HepG2 (cell line): ENCODE measurements at regions not wholly inside any gene's neighbourhood (a gene's known extent, or its start where the extent isn't known, plus 50 kb on each side); places are given as distances from the start of the nearest gene placed in this dataset.

Source experiments
- ATAC-seq: fragments of 200-7000 bp; cut with Tn5 transposase; 3 replicates; pipeline ENCODE4 v1.9.1; 2020; ENCODE audit warnings: mild to moderate bottlenecking, moderate library complexity
- BruUV-seq: library from RNA; stranded (reverse); fragments of 400-500 nt; replicated peaks from 2 replicates; lab custom pipeline; 2021; lab: Mats Ljungman, UMichigan
- CTCF ChIA-PET: fragments of 300-600 bp; formaldehyde crosslinking; extraction: SDS; loops from one replicate; lab custom pipeline; 2021; ENCODE audit warnings: low total read pairs, inconsistent platforms, low intra/inter-chr PET ratio; lab: Yijun Ruan, JAX
- POLR2A ChIA-PET: fragments of 350-600 bp; sonication (Branson Sonifier 250); formaldehyde crosslinking; loops from one replicate; lab custom pipeline; 2020; ENCODE audit warnings: antibody characterized with exemption, inconsistent platforms; lab: Yijun Ruan, JAX
- DNase-seq: peaks from one replicate; pipeline ENCODE4 v3.0.0-alpha.2; 2015; ENCODE audit warnings: low spot score
- FAIRE-seq: peaks from 3 replicates; lab custom pipeline; 2011; peaks lifted over from hg19 to GRCh38; lab: Jason Lieb, UNC
- H2AFZ ChIP-seq: one replicate; pipeline ENCODE4 v1.6.1; 2011; ENCODE audit warnings: low read length, inconsistent platforms
- H3K27ac ChIP-seq: fragments of 300-600 bp; 3 replicates; pipeline ENCODE4 v1.8.0; 2011; ENCODE audit warnings: mixed run types, mild to moderate bottlenecking, mixed read lengths, low read length, inconsistent platforms; ENCODE audit not compliant: insufficient read depth; ENCODE audit errors: extremely low read length
- H3K27me3 ChIP-seq, 2 experiments: fragments of 200-600 bp in 1 of 2; 2 replicates in 1 of 2; 3 replicates in 1 of 2; pipeline versions ENCODE4 v1.6.0 to v1.8.0; 2011; ENCODE audit warnings: low read length in 2 of 2, mild to moderate bottlenecking in 2 of 2, moderate library complexity in 2 of 2, inconsistent platforms in 1 of 2; ENCODE audit not compliant: insufficient read depth in 2 of 2, control insufficient read depth in 1 of 2
- H3K36me3 ChIP-seq, 2 experiments: fragments of 200-600 bp in 1 of 2; replicated peaks in 1 of 2; 2 replicates in 1 of 2; 3 replicates in 1 of 2; pipeline versions ENCODE4 v1.5.1 to v1.8.0; 2011; ENCODE audit warnings: low read length in 2 of 2, inconsistent platforms in 1 of 2; ENCODE audit not compliant: insufficient read depth in 2 of 2, control insufficient read depth in 1 of 2
- H3K4me1 ChIP-seq: 2 replicates; pipeline ENCODE4 v1.5.1; 2012; ENCODE audit warnings: low read length, inconsistent platforms; ENCODE audit not compliant: insufficient read depth
- H3K4me2 ChIP-seq: 2 replicates; pipeline ENCODE4 v1.6.0; 2011; ENCODE audit warnings: low read depth, low read length, inconsistent platforms
- H3K4me3 ChIP-seq, 3 experiments: fragments of 200-600 bp in 1 of 3; sonication (generic), shearing (Covaris generic) in 1 of 3; replicated peaks in 1 of 3; 2 replicates each; pipeline ENCODE4 v1.5.1; 2011 to 2016; ENCODE audit warnings: low read length in 3 of 3, inconsistent platforms in 2 of 3, low read depth in 2 of 3, mild to moderate bottlenecking in 2 of 3, control low read depth in 1 of 3, mixed read lengths in 1 of 3; ENCODE audit not compliant: insufficient read depth in 1 of 3
- H3K79me2 ChIP-seq: one replicate; pipeline ENCODE4 v1.6.1; 2011; ENCODE audit warnings: low read length, inconsistent platforms; ENCODE audit not compliant: insufficient read depth
- H3K9ac ChIP-seq: 2 replicates; pipeline ENCODE4 v1.6.0; 2011; ENCODE audit warnings: mild to moderate bottlenecking, low read depth, low read length, inconsistent platforms; ENCODE audit not compliant: insufficient read depth
- H3K9me3 ChIP-seq: 2 replicates; pipeline ENCODE4 v1.5.1; 2012; ENCODE audit warnings: mild to moderate bottlenecking, low read length
- H4K20me1 ChIP-seq: 2 replicates; pipeline ENCODE4 v1.6.0; 2011; ENCODE audit warnings: inconsistent platforms, mild to moderate bottlenecking, low read length, moderate library complexity; ENCODE audit not compliant: insufficient read depth
- AHDC1 ChIP-seq: sonication (generic); formaldehyde crosslinking; IDR thresholded peaks from 2 replicates; pipeline ENCODE4 v1.5.1; 2020; ENCODE audit warnings: mild to moderate bottlenecking, missing genetic modification reagents, borderline replicate concordance
- AKNA ChIP-seq: sonication (generic); formaldehyde crosslinking; IDR thresholded peaks from 2 replicates; pipeline ENCODE4 v1.4.0; 2020; ENCODE audit warnings: missing genetic modification reagents, borderline replicate concordance
- HHEX ChIP-seq: IDR thresholded peaks from 2 replicates; pipeline ENCODE4 v1.6.1; 2016; ENCODE audit warnings: control low read depth
- JARID2 ChIP-seq: sonication (generic); formaldehyde crosslinking; IDR thresholded peaks from 2 replicates; pipeline ENCODE4 v1.8.1; 2023; ENCODE audit warnings: missing genetic modification reagents, inconsistent platforms; ENCODE audit not compliant: insufficient replicate concordance
- YEATS2 ChIP-seq: sonication (generic); formaldehyde crosslinking; IDR thresholded peaks from 2 replicates; pipeline ENCODE4 v1.4.0; 2020; ENCODE audit warnings: missing genetic modification reagents, borderline replicate concordance
- ZFP37 ChIP-seq: sonication (generic); formaldehyde crosslinking; IDR thresholded peaks from 2 replicates; pipeline ENCODE4 v1.4.0; 2020; ENCODE audit warnings: missing genetic modification reagents, borderline replicate concordance
- ZFP90 ChIP-seq: sonication (generic); formaldehyde crosslinking; IDR thresholded peaks from 2 replicates; pipeline ENCODE4 v1.8.0; 2022; ENCODE audit warnings: missing genetic modification reagents, mild to moderate bottlenecking, inconsistent platforms, borderline replicate concordance
- ZGPAT ChIP-seq: IDR thresholded peaks from 2 replicates; pipeline ENCODE4 v1.6.1; 2016; ENCODE audit warnings: mild to moderate bottlenecking
- ZNF280B ChIP-seq: sonication (generic); formaldehyde crosslinking; IDR thresholded peaks from 2 replicates; pipeline ENCODE4 v1.5.0; 2020; ENCODE audit warnings: missing genetic modification reagents, mild to moderate bottlenecking, borderline replicate concordance
- ZNF333 ChIP-seq: sonication (generic); formaldehyde crosslinking; IDR thresholded peaks from 2 replicates; pipeline ENCODE4 v1.4.0; 2020; ENCODE audit warnings: mild to moderate bottlenecking, missing genetic modification reagents, borderline replicate concordance
- WGBS: methylation state at CpG from one replicate; pipeline ENCODE4 v1.1.6; 2017; ENCODE audit warnings: low lambda C conversion rate; 5-methylcytosine and 5-hydroxymethylcytosine counted together
- in situ Hi-C: cut with HindIII; loops from 2 replicates; pipeline ENCODE4 v1.10.0; 2017; ENCODE audit warnings: low pct_unique_long_range_greater_than_20kb; ENCODE audit not compliant: extremely low pct_ligation_motif_present
- intact Hi-C: fragments of 100-400 bp; cut with micrococcal nuclease; formaldehyde crosslinking; loops from one replicate; pipeline ENCODE4 v1.10.0; 2022; ENCODE audit not compliant: unreplicated experiment

- ChIA-PET POLR2A (no interaction called here), CTCF (interaction anchor here (2.2 kb wide), 1 partner anchor 103 kb away, joined by 21 read pairs; no protein-coding TSS in a partner anchor)
- H3K4me1 ChIP-seq = peaks cover 29% of the 10 kb centered on the region
- FAIRE-seq (no peak), DNase-seq (no peak), ATAC-seq (no peak)
- no peaks in the 10 kb centered on the region for H3K9me3 ChIP-seq
- H4K20me1 ChIP-seq = no peaks in the 10 kb centered on the region
- no peaks in the 10 kb centered on the region for H3K79me2 ChIP-seq
- intact Hi-C loops = loop anchor here (5.0 kb wide), 1 partner anchor 125 kb away; no protein-coding TSS in a partner anchor
- no peak overlapping the region for H2AFZ ChIP-seq
- 46% methylated on average over 2 of the region's 2 CpGs for WGBS
- BruUV-seq = no TSS peak
- H3K36me3 ChIP-seq = no peaks in the 10 kb centered on the region
- in situ Hi-C loops = loop anchor here (5.0 kb wide), 1 partner anchor 100 kb away; the partner anchor contains the start of gene LMNB1
- no peak overlapping the region for H3K4me3 ChIP-seq
- H3K9ac ChIP-seq = no peak overlapping the region
- peaks cover 0 to 3% of the 10 kb centered on the region in 2 experiments; a peak in 2 of 5 replicates for H3K27me3 ChIP-seq
- no peak overlapping the region for H3K4me2 ChIP-seq
- H3K27ac ChIP-seq = no peak overlapping the region
- TF ChIP-seq JARID2 (CRISPR knock-in tag) (no peak), ZNF333 (CRISPR knock-in tag) (no peak), AKNA (no peak), ZNF280B (no peak), YEATS2 (no peak), AHDC1 (CRISPR knock-in tag) (no peak), HHEX (CRISPR knock-in tag) (no peak), ZGPAT (CRISPR knock-in tag) (no peak), ZFP37 (CRISPR knock-in tag) (no peak), ZFP90 (no peak)
Observed at GRCh38 chr5:126677121-126677520, 76.4 kb downstream of the PHAX start.
